GM13976 (cell line): ENCODE measurements at regions not wholly inside any gene's neighbourhood (a gene's known extent, or its start where the extent isn't known, plus 50 kb on each side); places are given as distances from the start of the nearest gene placed in this dataset.
"Not testable (repeated sequence)": the region's sequence is repeated elsewhere in the genome, so short reads cannot be mapped to it uniquely, and the experiment has no call there.

Source experiments
- DNase-seq: peaks from one replicate; pipeline ENCODE4 v3.0.0; 2012; ENCODE audit warnings: low spot score
- in situ Hi-C: fragments of 300-500 bp; cut with MboI; formaldehyde crosslinking; loops from one replicate; pipeline ENCODE4 v1.12.0; 2022; ENCODE audit warnings: low sequenced_read_pairs, mixed read lengths, inconsistent platforms; ENCODE audit not compliant: unreplicated experiment
- TF ChIP-seq, protein P1 (sequence below): IDR thresholded peaks from 2 replicates; pipeline ENCODE4 v1.5.1; 2012; ENCODE audit warnings: borderline replicate concordance, mild to moderate bottlenecking; ENCODE audit not compliant: insufficient read depth; ENCODE audit errors: extremely low read depth, missing control alignments, control extremely low read depth

- TF ChIP-seq, protein P1, sequence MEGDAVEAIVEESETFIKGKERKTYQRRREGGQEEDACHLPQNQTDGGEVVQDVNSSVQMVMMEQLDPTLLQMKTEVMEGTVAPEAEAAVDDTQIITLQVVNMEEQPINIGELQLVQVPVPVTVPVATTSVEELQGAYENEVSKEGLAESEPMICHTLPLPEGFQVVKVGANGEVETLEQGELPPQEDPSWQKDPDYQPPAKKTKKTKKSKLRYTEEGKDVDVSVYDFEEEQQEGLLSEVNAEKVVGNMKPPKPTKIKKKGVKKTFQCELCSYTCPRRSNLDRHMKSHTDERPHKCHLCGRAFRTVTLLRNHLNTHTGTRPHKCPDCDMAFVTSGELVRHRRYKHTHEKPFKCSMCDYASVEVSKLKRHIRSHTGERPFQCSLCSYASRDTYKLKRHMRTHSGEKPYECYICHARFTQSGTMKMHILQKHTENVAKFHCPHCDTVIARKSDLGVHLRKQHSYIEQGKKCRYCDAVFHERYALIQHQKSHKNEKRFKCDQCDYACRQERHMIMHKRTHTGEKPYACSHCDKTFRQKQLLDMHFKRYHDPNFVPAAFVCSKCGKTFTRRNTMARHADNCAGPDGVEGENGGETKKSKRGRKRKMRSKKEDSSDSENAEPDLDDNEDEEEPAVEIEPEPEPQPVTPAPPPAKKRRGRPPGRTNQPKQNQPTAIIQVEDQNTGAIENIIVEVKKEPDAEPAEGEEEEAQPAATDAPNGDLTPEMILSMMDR = no peak
- no peak for DNase-seq
- in situ Hi-C loops = no loop called here
Observed at GRCh38 chr19:28594737-28595136, 618.2 kb downstream of the UQCRFS1 start.

- DNase-seq, in situ Hi-C loops: not testable (repeated sequence)
Observed at GRCh38 chr19:28589991-28590411, 623.0 kb downstream of the UQCRFS1 start.

GRCh38 chr19:28586474-28586873, 626.5 kb downstream of the UQCRFS1 start:
- in situ Hi-C loops = no loop called here
- no peak for DNase-seq
- TF ChIP-seq, protein P1 = no peak

DNA sequence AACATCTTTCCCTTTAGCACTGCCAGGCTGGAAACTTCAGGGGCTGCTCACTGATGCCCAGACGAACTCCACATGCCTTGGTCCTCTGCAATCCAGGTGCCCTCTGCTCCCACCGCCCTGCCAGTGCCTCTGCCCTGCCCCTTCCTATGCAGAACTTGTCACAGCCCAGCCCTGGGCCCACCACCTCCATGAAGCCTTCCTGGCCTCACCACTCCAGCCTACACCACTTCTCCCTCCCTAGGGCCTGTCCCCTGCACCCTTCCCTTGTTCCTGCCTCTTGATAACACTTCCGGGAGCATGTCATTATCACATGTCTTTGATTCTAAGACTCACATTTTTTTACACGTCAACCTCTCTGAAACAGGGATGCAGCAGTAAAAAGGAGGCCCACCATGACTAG, 627.2 kb downstream of the UQCRFS1 start:
- TF ChIP-seq, protein P1 = no peak
- no peak for DNase-seq
- in situ Hi-C loops = no loop called here

GRCh38 chr19:28583713-28584112, 629.2 kb downstream of the UQCRFS1 start:
- no peak for DNase-seq
- TF ChIP-seq, protein P1 = no peak
- in situ Hi-C loops = no loop called here

- no peak for DNase-seq
- in situ Hi-C loops = no loop called here
- TF ChIP-seq, protein P1 = no peak
Observed at GRCh38 chr19:28583242-28583641, 629.7 kb downstream of the UQCRFS1 start.

GRCh38 chr19:28582796-28583195, 630.2 kb downstream of the UQCRFS1 start:
- in situ Hi-C loops = no loop called here
- TF ChIP-seq, protein P1 = no peak
- no peak for DNase-seq
